ENCODE measurements at regions not wholly inside any gene's neighbourhood (a gene's known extent, or its start where the extent isn't known, plus 50 kb on each side); places are given as distances from the start of the nearest gene placed in this dataset.

DNA sequence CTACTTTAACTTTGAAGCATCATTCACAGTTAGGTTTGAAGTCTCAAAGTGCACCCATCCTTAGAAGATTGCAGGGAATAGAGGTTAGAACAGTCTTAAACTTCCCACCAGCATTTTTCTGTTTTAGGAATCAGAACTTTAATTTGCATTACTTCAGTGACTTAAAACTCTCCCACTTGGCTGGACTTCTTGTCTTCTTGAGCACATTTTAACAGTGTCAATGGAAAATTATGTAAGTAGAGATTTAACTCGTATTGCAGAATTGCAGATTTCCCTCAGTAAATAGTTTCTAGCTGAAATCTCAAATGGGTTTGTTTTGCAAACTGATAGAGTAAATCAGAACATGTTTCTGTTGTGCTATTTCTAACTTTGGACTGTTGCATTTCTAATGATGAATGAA is 369.6 kb downstream of the OTOL1 start:
- no peak overlapping the region for H3K4me3 ChIP-seq (replicated peaks; ENCODE audit: low read depth, low read length)
- H3K27me3 ChIP-seq (replicated peaks; ENCODE audit: control insufficient read depth, insufficient read depth, low read length), result no peaks in the 10 kb centered on the region
- DNase-seq (ENCODE audit: extremely low read depth, insufficient read length), result no peak
- TF ChIP-seq, protein P1, sequence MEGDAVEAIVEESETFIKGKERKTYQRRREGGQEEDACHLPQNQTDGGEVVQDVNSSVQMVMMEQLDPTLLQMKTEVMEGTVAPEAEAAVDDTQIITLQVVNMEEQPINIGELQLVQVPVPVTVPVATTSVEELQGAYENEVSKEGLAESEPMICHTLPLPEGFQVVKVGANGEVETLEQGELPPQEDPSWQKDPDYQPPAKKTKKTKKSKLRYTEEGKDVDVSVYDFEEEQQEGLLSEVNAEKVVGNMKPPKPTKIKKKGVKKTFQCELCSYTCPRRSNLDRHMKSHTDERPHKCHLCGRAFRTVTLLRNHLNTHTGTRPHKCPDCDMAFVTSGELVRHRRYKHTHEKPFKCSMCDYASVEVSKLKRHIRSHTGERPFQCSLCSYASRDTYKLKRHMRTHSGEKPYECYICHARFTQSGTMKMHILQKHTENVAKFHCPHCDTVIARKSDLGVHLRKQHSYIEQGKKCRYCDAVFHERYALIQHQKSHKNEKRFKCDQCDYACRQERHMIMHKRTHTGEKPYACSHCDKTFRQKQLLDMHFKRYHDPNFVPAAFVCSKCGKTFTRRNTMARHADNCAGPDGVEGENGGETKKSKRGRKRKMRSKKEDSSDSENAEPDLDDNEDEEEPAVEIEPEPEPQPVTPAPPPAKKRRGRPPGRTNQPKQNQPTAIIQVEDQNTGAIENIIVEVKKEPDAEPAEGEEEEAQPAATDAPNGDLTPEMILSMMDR (IDR thresholded peaks at IDR 0.05; ENCODE audit: insufficient read depth, low read length, poor library complexity, severe bottlenecking), result no peak
- no peaks in the 10 kb centered on the region for H3K36me3 ChIP-seq (ENCODE audit: control insufficient read depth, insufficient read depth, low read length)

DNA sequence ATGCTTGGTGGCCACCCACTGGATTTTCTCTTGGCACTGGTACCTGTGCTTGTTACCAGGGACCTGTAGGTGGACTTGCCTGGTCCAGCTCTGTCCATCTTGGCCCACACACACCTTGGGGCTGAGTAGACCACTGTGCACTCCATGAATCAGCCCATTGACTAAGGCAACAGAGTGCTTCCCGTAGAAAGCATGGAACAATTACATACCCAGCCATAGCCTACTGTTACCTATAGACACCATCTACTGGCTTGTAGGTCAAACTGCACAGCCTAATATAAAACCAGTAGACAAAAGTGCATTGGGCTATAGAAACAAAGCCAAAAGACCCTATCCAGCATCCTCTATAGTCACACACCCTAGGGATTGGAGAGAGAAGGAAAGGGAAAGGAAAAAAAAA is 378.9 kb downstream of the OTOL1 start:
- Histone ChIP-seq H3K36me3 (ENCODE audit: control insufficient read depth, insufficient read depth, low read length) (no peaks in the 10 kb centered on the region), H3K4me3 (replicated peaks; ENCODE audit: low read depth, low read length) (no peak overlapping the region), H3K27me3 (replicated peaks; ENCODE audit: control insufficient read depth, insufficient read depth, low read length) (no peaks in the 10 kb centered on the region)
- no peak for DNase-seq (ENCODE audit: extremely low read depth, insufficient read length)
- TF ChIP-seq, protein P1 (IDR thresholded peaks at IDR 0.05; ENCODE audit: insufficient read depth, low read length, poor library complexity, severe bottlenecking), result no peak

GRCh38 chr3:161879470-161879869 is 382.9 kb downstream of the OTOL1 start:
- Histone ChIP-seq H3K27me3 (replicated peaks; ENCODE audit: control insufficient read depth, insufficient read depth, low read length) (no peaks in the 10 kb centered on the region), H3K4me3 (replicated peaks; ENCODE audit: low read depth, low read length) (no peak overlapping the region), H3K36me3 (ENCODE audit: control insufficient read depth, insufficient read depth, low read length) (no peaks in the 10 kb centered on the region)
- TF ChIP-seq, protein P1 (IDR thresholded peaks at IDR 0.05; ENCODE audit: insufficient read depth, low read length, poor library complexity, severe bottlenecking), result no peak
- no peak for DNase-seq (ENCODE audit: extremely low read depth, insufficient read length)

GRCh38 chr3:161884830-161885229 is 388.2 kb downstream of the OTOL1 start:
- DNase-seq (ENCODE audit: extremely low read depth, insufficient read length), result no peak
- H3K36me3 ChIP-seq (ENCODE audit: control insufficient read depth, insufficient read depth, low read length), result no peaks in the 10 kb centered on the region
- H3K4me3 ChIP-seq (replicated peaks; ENCODE audit: low read depth, low read length), result no peak overlapping the region
- no peaks in the 10 kb centered on the region for H3K27me3 ChIP-seq (replicated peaks; ENCODE audit: control insufficient read depth, insufficient read depth, low read length)
- TF ChIP-seq, protein P1 (IDR thresholded peaks at IDR 0.05; ENCODE audit: insufficient read depth, low read length, poor library complexity, severe bottlenecking), result no peak

DNA sequence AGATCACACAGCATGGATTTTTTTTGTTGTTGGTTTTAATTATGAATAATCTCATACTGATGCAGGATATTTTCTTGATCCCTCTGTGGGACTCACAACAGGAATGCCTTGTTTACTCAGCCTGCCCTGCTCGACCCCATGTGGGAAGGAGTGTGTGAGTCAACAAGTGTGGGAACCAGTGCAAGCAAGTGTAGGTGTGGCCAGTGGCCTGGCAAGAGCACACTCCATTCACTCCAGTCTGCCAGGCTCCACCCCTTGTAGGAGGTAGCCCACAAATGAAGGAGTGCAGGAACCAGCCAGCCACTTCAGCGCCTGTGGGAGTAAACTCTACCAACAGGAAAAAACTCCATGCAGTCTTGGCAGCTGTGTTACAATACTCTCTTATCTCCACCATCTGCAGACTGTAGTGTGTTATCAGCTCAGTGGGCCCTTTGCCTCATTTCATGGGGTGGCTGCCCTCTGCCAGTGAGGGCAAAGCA is 393.6 kb downstream of the OTOL1 start:
- TF ChIP-seq, protein P1 (IDR thresholded peaks at IDR 0.05; ENCODE audit: insufficient read depth, low read length, poor library complexity, severe bottlenecking), result no peak
- DNase-seq (ENCODE audit: extremely low read depth, insufficient read length), result no peak
- no peaks in the 10 kb centered on the region for H3K36me3 ChIP-seq (ENCODE audit: control insufficient read depth, insufficient read depth, low read length)
- no peaks in the 10 kb centered on the region for H3K27me3 ChIP-seq (replicated peaks; ENCODE audit: control insufficient read depth, insufficient read depth, low read length)
- H3K4me3 ChIP-seq (replicated peaks; ENCODE audit: low read depth, low read length), result no peak overlapping the region

GRCh38 chr3:161893972-161894371 is 397.4 kb downstream of the OTOL1 start:
- H3K4me3 ChIP-seq (replicated peaks; ENCODE audit: low read depth, low read length), result no peak overlapping the region
- no peak for DNase-seq (ENCODE audit: extremely low read depth, insufficient read length)
- no peaks in the 10 kb centered on the region for H3K36me3 ChIP-seq (ENCODE audit: control insufficient read depth, insufficient read depth, low read length)
- no peaks in the 10 kb centered on the region for H3K27me3 ChIP-seq (replicated peaks; ENCODE audit: control insufficient read depth, insufficient read depth, low read length)
- TF ChIP-seq, protein P1 (IDR thresholded peaks at IDR 0.05; ENCODE audit: insufficient read depth, low read length, poor library complexity, severe bottlenecking), result no peak
